Transverse colon (tissue), 4 donors: ENCODE measurements at regions not wholly inside any gene's neighbourhood (a gene's known extent, or its start where the extent isn't known, plus 50 kb on each side); places are given as distances from the start of the nearest gene placed in this dataset.

Experiments
- DNase-seq: peaks from one replicate; pipeline ENCODE4 v3.0.0-alpha.2; 2019
- H3K27ac ChIP-seq, 4 donors: fragments of 200-600 bp; sonication (generic); 2 replicates each; pipeline ENCODE4 v1.5.1; 2016 to 2018; ENCODE audit warnings: inconsistent platforms in 4 of 4
- H3K27me3 ChIP-seq: fragments of 200-600 bp; sonication (generic); 2 replicates; pipeline ENCODE4 v1.5.1; 2017; ENCODE audit warnings: inconsistent platforms
- H3K36me3 ChIP-seq, 4 donors: fragments of 200-600 bp; sonication (generic); 2 replicates each; pipeline ENCODE4 v1.5.1; 2017 to 2019; ENCODE audit warnings: inconsistent platforms in 4 of 4
- H3K4me1 ChIP-seq, 4 donors: fragments of 200-600 bp; sonication (generic); 2 replicates each; pipeline ENCODE4 v1.5.1; 2017 to 2020; ENCODE audit warnings: inconsistent platforms in 4 of 4
- H3K4me3 ChIP-seq, 4 donors: fragments of 200-600 bp; sonication (generic); 1 replicate in 1 of 4; 2 replicates in 3 of 4; pipeline versions ENCODE4 v1.5.1 to v1.6.1; 2017 to 2019; ENCODE audit warnings: inconsistent platforms in 4 of 4
- H3K9me3 ChIP-seq, 2 donors: fragments of 200-600 bp; sonication (generic); 2 replicates each; pipeline ENCODE4 v1.5.1; 2017 to 2019; ENCODE audit warnings: inconsistent platforms in 2 of 2
- CTCF ChIP-seq, 5 experiments: fragments of 200-600 bp in 3 of 5; fragments of 450-650 bp in 2 of 5; sonication (generic) in 3 of 5; IDR thresholded peaks; 1 replicate in 2 of 5; 2 replicates in 3 of 5; pipeline ENCODE4 v1.5.1; 2016 to 2017; ENCODE audit warnings: antibody characterized with exemption in 5 of 5, inconsistent platforms in 3 of 5, mild to moderate bottlenecking in 2 of 5, moderate library complexity in 1 of 5
- EP300 ChIP-seq: sonication (generic); formaldehyde crosslinking; IDR thresholded peaks from one replicate; pipeline ENCODE4 v1.6.1; 2017; ENCODE audit warnings: antibody characterized with exemption, low read depth
- POLR2A ChIP-seq: fragments of 450-650 bp; IDR thresholded peaks from one replicate; pipeline ENCODE4 v1.6.1; 2016; ENCODE audit warnings: antibody characterized with exemption, mild to moderate bottlenecking, moderate library complexity
- POLR2AphosphoS5 ChIP-seq, 3 donors: sonication (generic); formaldehyde crosslinking; IDR thresholded peaks; one replicate each; pipeline ENCODE4 v1.6.1; 2016; ENCODE audit warnings: antibody characterized with exemption in 3 of 3
- WGBS, 2 donors: methylation state at CpG; one replicate each; pipeline ENCODE4 v1.1.5; 2018; ENCODE audit warnings: low coverage in 1 of 2; 5-methylcytosine and 5-hydroxymethylcytosine counted together
- in situ Hi-C, 4 donors: fragments of 200-750 bp; cut with MboI; loops; one replicate each; pipeline versions ENCODE4 v1.15.0 to v1.15.1; 2017; ENCODE audit warnings: low sequenced_read_pairs in 3 of 4, low pct_ligation_motif_present in 1 of 4, low pct_unique_long_range_greater_than_20kb in 1 of 4
- intact Hi-C: fragments of 100-400 bp; cut with DNase I; formaldehyde crosslinking; loops from one replicate; pipeline ENCODE4 v1.15.1; 2023; ENCODE audit warnings: low total_unique reads

- no peaks in the 10 kb centered on the region for H3K27me3 ChIP-seq
- no peak for DNase-seq
- 72% methylated on average over 2 of the region's 2 CpGs; no CpG with 5 or more reads in 1 of the 2 donors for WGBS, 2 donors
- no peaks in the 10 kb centered on the region for H3K4me1 ChIP-seq
- in situ Hi-C loops (no loop called here), intact Hi-C loops (no loop called here)
- TF ChIP-seq CTCF (IDR thresholded peaks at IDR 0.05) (no peak), POLR2A (no peak)
- no peaks in the 10 kb centered on the region for H3K36me3 ChIP-seq
- H3K9me3 ChIP-seq, result no peaks in the 10 kb centered on the region
- no peak overlapping the region for H3K27ac ChIP-seq
- no peak overlapping the region for H3K4me3 ChIP-seq
These were observed 819.6 kb upstream of the ARGLU1 start for GRCh38 chr13:107387525-107387924.

DNA sequence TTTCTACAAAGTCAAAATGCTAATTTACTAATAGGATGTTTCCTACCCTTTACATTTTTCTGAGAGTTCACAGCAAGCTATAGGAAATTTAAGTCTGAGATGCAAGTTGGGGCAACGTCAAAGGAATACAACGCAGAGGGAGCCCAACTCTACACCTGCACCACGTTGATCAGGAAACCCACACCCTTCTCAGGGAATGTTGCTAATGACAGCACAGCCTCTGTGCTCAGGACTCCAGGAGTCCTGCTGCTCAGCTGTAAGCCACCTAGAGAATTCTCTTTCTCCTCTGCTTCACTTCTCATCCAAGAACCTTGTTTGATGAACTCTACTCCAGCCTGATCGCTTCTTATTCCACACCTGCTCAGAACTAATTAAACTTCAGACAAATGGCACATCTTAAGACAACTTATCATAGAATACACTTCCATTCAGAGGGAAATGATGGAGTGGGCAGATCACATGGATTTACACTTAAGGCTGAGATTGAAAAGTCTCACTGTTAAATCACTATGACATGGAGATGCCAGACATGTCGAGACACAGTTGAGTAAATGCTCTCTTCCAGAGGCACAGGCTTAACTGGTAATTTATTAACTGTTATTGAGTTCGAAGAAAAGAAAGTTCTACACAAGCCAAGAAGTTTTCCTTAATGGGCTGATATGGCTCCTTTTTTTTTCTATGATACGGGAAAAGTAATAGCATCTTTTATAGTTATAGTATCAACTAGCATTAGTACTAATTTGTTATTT is 811.6 kb upstream of the ARGLU1 start:
- H3K4me1 ChIP-seq, result no peaks in the 10 kb centered on the region
- no peaks in the 10 kb centered on the region for H3K27me3 ChIP-seq
- WGBS, 2 donors, result 51 to 61% methylated on average over 6 to 7 of the region's 7 CpGs
- TF ChIP-seq POLR2A (no peak), POLR2AphosphoS5 (IDR thresholded peaks at IDR 0.05) (no peak), EP300 (no peak), CTCF (IDR thresholded peaks at IDR 0.05) (no peak)
- H3K4me3 ChIP-seq, result no peak overlapping the region
- intact Hi-C loops (no loop called here), in situ Hi-C loops (no loop called here)
- DNase-seq, result no peak
- H3K36me3 ChIP-seq, result no peaks in the 10 kb centered on the region
- H3K27ac ChIP-seq, result no peak overlapping the region
- no peaks in the 10 kb centered on the region for H3K9me3 ChIP-seq

GRCh38 chr13:107376341-107377125 is 808.6 kb upstream of the ARGLU1 start:
- intact Hi-C loops, result no loop called here
- Histone ChIP-seq H3K9me3 (no peaks in the 10 kb centered on the region), H3K27ac (no peak overlapping the region), H3K27me3 (no peaks in the 10 kb centered on the region), H3K4me3 (no peak overlapping the region), H3K36me3 (no peaks in the 10 kb centered on the region), H3K4me1 (no peaks in the 10 kb centered on the region)
- no peak for TF ChIP-seq CTCF (IDR thresholded peaks at IDR 0.05)
- TF ChIP-seq POLR2A, result no peak
- no peak for TF ChIP-seq POLR2AphosphoS5 (IDR thresholded peaks at IDR 0.05)
- TF ChIP-seq EP300, result no peak
- in situ Hi-C loops, result no loop called here
- DNase-seq, result no peak
- 49 to 61% methylated on average over 3 to 6 of the region's 6 CpGs for WGBS, 2 donors

- in situ Hi-C loops (no loop called here), intact Hi-C loops (no loop called here)
- Histone ChIP-seq H3K9me3 (no peaks in the 10 kb centered on the region), H3K36me3 (no peaks in the 10 kb centered on the region), H3K27ac (no peak overlapping the region), H3K4me3 (no peak overlapping the region), H3K4me1 (no peaks in the 10 kb centered on the region), H3K27me3 (no peaks in the 10 kb centered on the region)
- WGBS, 2 donors, result 75 to 90% methylated on average over 2 to 4 of the region's 4 CpGs
- no peak for DNase-seq
- TF ChIP-seq CTCF (IDR thresholded peaks at IDR 0.05), result no peak
- TF ChIP-seq POLR2A, result no peak
- no peak for TF ChIP-seq POLR2AphosphoS5 (IDR thresholded peaks at IDR 0.05)
- TF ChIP-seq EP300, result no peak
These were observed 807.9 kb upstream of the ARGLU1 start for GRCh38 chr13:107375701-107376340.
